NCI-H526 treated with DMSO at 0.1 percent for 48 hours (cell line): ENCODE measurements at regions not wholly inside any gene's neighbourhood (a gene's known extent, or its start where the extent isn't known, plus 50 kb on each side); places are given as distances from the start of the nearest gene placed in this dataset.
"Not testable (repeated sequence)": the region's sequence is repeated elsewhere in the genome, so short reads cannot be mapped to it uniquely, and the experiment has no call there.

Experiments
- DNase-seq: peaks from one replicate; lab custom pipeline; 2025; lab: John Stamatoyannopoulos, UW

GRCh38 chr2:111503844-111504570 is 380.0 kb downstream of the ANAPC1 start:
- DNase-seq, result not testable (repeated sequence)

GRCh38 chr2:111504571-111504942 is 379.4 kb downstream of the ANAPC1 start:
- DNase-seq, result not testable (repeated sequence)

- DNase-seq, result not testable (repeated sequence)
Measured at GRCh38 chr2:111505267-111505666, 378.7 kb downstream of the ANAPC1 start.

DNA sequence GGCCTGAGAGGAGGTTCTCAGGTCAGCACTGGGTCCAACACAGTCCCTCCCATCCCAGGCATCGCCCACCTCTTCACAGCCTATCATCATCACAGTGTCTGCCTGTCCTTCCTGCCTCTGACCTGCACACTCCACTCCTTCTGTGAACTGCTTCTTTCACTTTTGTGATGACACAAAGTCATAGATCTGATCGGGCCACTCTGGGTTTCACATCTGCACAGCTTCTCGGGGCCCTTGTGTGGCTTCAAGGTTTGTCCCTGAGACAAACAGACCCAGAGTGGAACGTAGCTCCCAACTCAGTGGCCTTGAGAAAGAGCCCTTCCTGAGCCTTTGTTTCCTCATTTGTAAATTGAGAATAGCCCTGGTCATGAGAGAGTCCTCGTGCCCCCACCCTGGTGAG is 377.1 kb downstream of the ANAPC1 start:
- not testable (repeated sequence) for DNase-seq

DNA sequence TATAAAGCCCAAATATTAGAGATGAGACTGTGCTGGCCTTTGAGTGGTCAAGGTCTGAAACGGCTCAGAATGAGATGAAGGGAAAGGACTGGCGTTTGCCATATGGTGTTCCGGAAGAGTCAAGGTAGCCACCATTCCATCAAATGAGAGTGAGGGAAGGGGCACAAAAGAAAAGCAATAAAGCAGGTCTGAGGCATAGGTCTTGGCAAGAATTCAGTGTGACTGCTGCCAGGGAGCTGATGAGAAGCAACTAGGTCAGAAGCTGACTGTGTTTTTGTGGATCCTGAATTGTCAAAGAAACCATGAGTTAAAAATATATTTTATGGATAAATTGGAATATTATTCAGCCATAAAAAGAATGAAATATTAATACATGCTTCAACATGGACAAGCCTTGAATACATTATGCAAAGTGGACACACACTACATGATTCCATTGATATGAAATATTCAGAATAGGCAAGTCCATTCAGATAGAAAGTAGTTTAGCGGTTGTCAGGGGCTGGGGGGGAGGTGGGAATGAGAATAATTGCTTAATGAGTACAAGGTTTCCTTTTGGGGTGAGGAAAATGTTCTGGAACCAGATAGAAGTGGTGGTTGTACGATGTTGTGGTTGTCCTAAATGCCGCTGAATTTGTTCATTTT is 374.6 kb downstream of the ANAPC1 start:
- not testable (repeated sequence) for DNase-seq

DNA sequence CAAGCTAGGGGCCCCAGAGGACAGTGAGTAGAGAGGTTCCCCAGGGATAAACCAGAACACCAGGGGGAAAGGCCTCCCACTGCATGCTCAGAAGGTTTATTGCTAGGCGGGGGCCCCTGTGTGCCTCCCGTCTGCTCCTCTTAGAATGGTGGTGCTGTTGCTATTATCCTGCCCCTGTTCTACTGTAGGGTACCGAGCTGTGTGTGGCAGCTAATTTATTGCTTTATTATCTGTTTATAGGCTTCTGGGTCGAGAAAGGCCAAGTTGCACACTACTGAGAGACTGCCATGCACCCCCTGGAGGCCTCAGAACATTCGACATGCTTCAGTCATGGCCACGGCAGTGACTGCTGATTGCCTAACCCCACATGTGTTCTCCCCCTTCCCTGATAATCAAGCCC is 373.6 kb downstream of the ANAPC1 start:
- not testable (repeated sequence) for DNase-seq

DNA sequence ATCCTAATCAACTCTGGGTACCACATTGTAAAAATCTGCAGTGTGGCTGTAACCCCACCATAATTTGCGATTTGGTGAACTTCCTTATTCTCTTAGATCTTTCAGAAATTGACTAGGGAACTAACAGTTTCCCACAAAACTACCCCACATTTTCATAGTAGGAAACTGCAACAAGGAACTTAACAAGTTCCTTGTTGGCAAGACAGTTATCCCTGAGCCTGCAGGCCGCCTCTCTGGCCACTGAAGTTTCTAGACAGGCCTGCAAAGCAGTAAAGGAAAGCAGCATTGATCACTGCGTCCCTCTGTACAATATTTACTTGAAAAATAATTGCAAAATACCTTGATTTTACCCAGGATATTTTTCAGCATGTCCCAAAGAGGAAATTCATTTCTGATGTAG is 372.9 kb downstream of the ANAPC1 start:
- DNase-seq, result not testable (repeated sequence)

DNA sequence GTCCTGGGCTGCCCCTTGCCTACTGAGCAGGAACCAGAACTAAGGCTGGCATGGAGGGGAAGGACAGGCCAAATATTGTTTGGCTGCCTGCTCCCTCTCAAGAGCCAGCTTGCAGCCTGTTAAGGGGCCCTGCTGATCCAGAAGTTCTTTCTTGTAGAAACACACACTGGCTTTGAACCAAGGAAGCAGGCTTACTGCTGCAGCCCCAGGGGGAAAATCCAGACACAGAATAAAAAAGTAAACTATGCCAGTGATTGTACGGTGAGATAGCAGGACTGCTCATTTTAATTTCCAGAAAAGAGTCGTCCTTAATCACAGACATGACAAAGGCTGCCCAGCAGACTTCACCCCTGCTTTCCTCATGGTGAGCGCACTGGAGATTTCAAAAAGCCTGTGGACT is 371.6 kb downstream of the ANAPC1 start:
- DNase-seq, result not testable (repeated sequence)

GRCh38 chr2:111514138-111514537 is 369.9 kb downstream of the ANAPC1 start:
- DNase-seq, result not testable (repeated sequence)

DNA sequence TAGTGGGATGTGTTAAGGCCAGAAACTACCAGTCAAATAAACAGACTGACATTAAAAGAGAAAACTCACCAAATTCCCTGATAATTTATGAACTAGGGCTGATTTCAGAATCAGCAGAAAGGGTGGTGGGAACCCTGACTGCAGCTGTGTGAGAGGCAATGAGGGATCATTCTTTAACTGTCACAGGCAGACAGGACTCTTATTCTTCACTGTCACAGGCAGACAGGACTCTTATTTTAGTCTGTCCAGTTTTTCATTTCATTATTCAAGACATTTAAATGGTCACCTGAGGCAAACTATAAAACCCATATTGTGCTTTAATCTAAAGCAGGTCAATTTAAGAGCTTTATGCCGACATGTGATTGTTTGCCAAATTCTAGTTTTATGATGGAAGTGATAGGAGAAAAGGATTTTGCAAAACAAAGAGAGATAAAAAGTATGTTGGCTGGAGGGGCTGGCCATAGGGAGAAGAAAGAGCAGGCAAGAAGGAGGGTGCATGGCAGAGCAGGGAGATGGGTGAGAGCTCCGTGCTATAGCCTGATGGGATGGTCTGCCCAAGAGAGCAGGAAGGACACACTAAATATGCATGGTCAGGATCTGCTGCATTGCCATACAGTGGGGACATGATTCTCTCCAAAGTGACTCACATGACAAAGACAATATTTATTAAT is 366.8 kb downstream of the ANAPC1 start:
- DNase-seq, result not testable (repeated sequence)

DNA sequence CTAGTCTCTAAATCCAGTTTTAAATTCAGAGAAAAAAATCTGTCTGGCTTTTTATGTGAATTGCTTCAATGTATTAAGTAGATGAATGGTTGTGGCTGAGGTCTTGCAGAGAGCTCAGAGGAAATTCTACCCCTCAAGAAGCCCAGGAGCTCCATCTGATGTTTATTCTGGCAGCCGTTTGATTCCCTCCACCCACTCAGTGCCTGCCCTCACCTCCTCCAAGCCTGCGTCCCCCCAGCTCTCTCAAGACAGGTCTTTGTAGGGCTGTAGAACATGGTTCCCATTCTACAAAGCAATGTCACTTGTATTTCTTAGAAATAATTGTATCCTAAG is 366.3 kb downstream of the ANAPC1 start:
- not testable (repeated sequence) for DNase-seq

- no peak for DNase-seq
Measured at GRCh38 chr2:111519071-111519470, 364.9 kb downstream of the ANAPC1 start.

GRCh38 chr2:111522231-111522768 is 361.7 kb downstream of the ANAPC1 start:
- DNase-seq, result no peak

- no peak for DNase-seq
Measured at GRCh38 chr2:111523009-111523408, 361.0 kb downstream of the ANAPC1 start.

GRCh38 chr2:111525026-111525425 is 359.0 kb downstream of the ANAPC1 start:
- not testable (repeated sequence) for DNase-seq

DNA sequence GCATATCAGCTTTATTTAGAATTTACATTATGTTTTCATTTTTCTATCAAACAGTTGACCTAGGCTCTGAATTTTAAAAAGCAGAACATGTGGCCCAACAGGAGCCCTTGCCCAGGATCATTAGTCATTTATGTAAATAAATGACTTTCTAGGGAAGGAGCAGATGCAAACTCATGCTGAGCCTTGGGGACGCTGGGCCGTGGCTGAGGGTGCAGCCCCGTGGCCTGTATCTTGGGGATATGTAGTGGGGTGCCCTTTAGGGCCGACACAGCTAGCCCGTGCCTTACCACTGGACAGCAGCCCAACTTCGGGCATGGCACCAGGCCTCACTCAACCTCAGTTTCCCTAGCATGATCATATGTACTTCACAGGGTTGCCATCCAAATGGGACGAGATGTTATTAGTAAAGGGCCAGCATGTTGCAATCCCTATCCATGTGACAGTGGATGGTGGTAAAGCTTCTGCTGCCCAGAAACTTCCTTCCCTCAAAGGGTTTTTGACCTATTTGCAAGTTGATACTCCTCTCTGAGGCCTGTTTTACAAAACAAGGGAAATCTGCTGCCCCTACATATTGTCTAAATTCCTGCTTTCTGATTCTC is 357.9 kb downstream of the ANAPC1 start:
- not testable (repeated sequence) for DNase-seq

DNA sequence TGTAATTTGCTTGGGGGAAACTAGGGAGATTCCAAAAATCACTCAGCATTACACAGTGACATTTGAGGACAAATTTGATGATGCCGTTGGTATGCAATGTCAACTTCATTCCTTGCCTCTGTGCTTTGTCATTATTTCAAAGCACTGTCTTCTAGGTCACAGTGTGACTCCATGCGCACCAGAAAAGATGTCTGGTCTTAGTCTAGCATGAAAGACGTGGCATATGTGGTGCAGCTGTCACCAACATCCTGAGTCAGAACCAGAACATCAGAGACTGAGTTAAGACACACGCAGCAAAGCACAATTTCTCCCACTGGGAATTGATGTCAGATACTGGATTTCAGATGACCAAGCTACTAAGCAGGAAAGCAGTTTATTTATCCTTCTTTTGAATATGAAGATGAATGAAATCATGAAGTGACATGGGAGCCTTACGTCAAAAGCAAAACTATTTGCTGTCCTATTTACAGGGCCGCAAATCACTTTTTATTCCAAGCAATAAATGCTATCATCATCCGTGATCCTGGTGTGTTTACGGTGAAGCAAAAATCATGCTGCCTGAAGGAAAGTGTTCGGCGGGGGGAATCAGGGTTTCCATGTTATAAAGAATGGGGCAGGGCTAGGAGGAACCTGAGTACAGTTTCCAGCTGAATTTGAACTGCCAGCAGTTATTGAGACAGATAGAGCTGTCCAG is 356.1 kb downstream of the ANAPC1 start:
- DNase-seq, result not testable (repeated sequence)

DNA sequence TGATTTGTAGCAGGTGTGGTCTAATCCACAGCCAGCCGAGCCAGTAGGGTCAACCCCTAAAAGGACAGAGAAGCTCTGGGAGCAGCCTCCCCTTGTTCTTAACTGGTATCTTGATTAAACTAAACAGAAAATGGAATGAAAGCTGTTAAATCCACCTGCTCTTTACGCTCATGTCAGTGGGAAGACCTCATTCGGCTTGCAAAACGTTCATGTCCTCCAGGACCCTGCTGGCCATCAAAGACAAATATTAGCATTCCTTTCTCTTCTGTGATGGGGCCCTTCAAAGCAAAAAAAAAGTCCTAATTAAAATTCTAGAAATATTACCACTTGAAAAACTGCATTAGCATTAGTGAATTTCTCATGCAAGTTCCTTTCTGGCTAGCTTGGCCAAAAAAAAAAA is 355.0 kb downstream of the ANAPC1 start:
- DNase-seq, result not testable (repeated sequence)

DNA sequence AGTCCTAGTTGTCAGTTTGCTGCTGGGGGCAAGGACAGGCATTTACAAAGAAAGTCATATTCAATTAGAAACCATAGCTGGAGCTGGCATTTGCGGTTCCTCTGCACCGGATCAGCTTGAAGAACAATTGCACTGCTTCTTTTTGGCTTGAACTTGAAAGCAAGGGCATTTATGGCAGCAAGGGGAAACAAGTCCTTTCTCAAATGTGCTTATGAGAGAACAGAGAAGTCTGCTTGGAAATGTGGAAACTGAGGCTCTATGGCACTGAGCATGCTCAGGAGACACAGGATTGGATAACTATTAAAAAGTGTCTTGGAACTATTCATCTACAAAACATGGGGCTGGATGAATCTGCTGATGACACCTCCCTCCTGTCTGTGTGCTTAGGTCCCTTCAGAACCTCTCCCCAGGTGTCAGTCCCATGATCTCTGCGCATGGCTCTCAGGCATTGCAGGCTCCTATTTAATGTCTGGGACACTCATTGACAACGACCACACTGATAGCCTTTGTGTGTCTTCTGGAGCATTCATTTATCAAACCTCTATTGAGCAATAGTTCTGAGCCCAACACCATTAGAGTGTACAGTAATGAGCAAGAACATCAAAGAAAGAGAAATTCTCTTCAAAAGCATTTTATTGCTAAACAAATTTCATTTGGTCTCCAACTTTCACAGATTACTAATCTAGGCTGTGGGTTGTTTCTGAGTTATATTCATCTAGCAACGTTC is 353.6 kb downstream of the ANAPC1 start:
- not testable (repeated sequence) for DNase-seq

DNA sequence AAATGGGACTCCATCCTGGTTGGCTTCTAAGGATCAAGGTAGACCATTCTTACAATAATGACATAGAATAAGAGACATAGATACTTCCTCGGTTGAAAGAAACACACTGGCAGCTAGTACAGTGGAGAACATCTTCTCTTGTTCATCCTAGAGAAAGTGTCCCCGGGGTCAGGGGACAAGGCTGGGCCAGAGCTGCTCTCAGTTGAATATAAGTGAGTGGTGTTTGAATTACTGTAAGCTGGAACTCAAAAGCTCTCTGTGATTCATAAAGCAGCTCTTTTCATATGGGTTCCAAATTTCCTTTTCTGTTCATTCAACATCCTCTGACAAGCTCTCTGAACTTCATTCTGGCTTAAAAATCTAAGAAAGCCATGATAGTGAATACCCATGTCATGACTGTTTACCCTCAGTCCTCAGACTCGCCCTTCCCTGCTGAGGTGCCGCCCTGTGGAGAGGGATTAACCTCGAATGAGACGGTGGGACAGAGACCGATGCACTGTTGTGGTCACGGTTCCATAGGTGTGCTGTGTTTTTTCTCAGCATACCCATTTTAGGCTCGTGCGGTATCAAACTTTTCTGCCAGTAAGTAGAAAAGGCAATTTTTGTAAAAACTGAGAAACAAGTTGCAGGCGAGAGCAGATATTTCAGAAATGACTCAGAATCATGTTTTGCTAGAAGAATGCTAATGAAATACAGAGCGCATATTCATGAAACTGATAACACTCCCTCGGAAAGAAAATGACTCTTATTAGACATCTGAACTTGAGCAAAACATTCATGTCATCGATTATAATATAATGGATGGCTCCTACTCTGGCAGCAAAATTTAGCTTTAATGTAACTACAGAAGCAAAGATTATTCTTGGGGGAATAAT is 351.1 kb downstream of the ANAPC1 start:
- not testable (repeated sequence) for DNase-seq
